Tibial artery (tissue), 4 donors: ENCODE measurements at regions not wholly inside any gene's neighbourhood (a gene's known extent, or its start where the extent isn't known, plus 50 kb on each side); places are given as distances from the start of the nearest gene placed in this dataset.

ENCODE experiments used
- DNase-seq, 2 donors: peaks; one replicate each; pipeline ENCODE4 v3.0.0-alpha.2; 2019
- H3K27ac ChIP-seq, 2 donors: fragments of 200-600 bp; sonication (generic) in 1 of 2; 1 replicate in 1 of 2; 2 replicates in 1 of 2; pipeline ENCODE4 v1.5.1; 2018 to 2019; ENCODE audit warnings: mild to moderate bottlenecking in 1 of 2
- H3K27me3 ChIP-seq, 2 donors: fragments of 200-600 bp; sonication (generic) in 1 of 2; one replicate each; pipeline versions ENCODE4 v1.5.1 to v1.6.0; 2016 to 2019
- H3K36me3 ChIP-seq, 3 donors: fragments of 200-600 bp; sonication (generic) in 2 of 3; one replicate each; pipeline ENCODE4 v1.5.1; 2016 to 2019; ENCODE audit warnings: mild to moderate bottlenecking in 2 of 3
- H3K4me1 ChIP-seq, 4 donors: fragments of 200-600 bp; sonication (generic) in 2 of 4; 1 replicate in 3 of 4; 2 replicates in 1 of 4; pipeline ENCODE4 v1.5.1; 2016 to 2019
- H3K4me3 ChIP-seq, 2 donors: fragments of 200-600 bp; sonication (generic) in 1 of 2; 1 replicate in 1 of 2; 2 replicates in 1 of 2; pipeline ENCODE4 v1.5.1; 2018 to 2019; ENCODE audit warnings: mild to moderate bottlenecking in 2 of 2
- H3K9me3 ChIP-seq, 3 donors: fragments of 200-600 bp; sonication (generic) in 1 of 3; one replicate each; pipeline ENCODE4 v1.5.1; 2016 to 2019
- CTCF ChIP-seq, 2 experiments: fragments of 200-600 bp in 1 of 2; fragments of 450-650 bp in 1 of 2; IDR thresholded peaks; one replicate each; pipeline ENCODE4 v1.5.1; 2017 to 2019; ENCODE audit warnings: antibody characterized with exemption in 2 of 2, mild to moderate bottlenecking in 1 of 2, moderate library complexity in 1 of 2
- intact Hi-C: fragments of 100-400 bp; cut with DNase I; formaldehyde crosslinking; loops from one replicate; pipeline ENCODE4 v1.15.0; 2023; ENCODE audit warnings: low total_unique reads

- TF ChIP-seq CTCF (IDR thresholded peaks at IDR 0.05): no peak
- Histone ChIP-seq H3K4me1 (no peaks in the 10 kb centered on the region), H3K27me3 (no peaks in the 10 kb centered on the region), H3K27ac (no peak overlapping the region), H3K36me3 (no peaks in the 10 kb centered on the region), H3K9me3 (no peaks in the 10 kb centered on the region), H3K4me3 (no peak overlapping the region)
- no peak for DNase-seq
- intact Hi-C loops: no loop called here
These were observed 515.0 kb upstream of the SALL1 start for GRCh38 chr16:51666074-51666473.

GRCh38 chr16:51665436-51665998, 514.4 kb upstream of the SALL1 start:
- no peak for DNase-seq
- Histone ChIP-seq H3K4me1 (no peaks in the 10 kb centered on the region), H3K36me3 (no peaks in the 10 kb centered on the region), H3K4me3 (no peak overlapping the region), H3K27ac (no peak overlapping the region), H3K9me3 (no peaks in the 10 kb centered on the region), H3K27me3 (no peaks in the 10 kb centered on the region)
- no peak for TF ChIP-seq CTCF (IDR thresholded peaks at IDR 0.05)
- intact Hi-C loops: no loop called here

- H3K4me1 ChIP-seq: no peaks in the 10 kb centered on the region
- no peaks in the 10 kb centered on the region for H3K9me3 ChIP-seq
- TF ChIP-seq CTCF (IDR thresholded peaks at IDR 0.05): no peak
- H3K36me3 ChIP-seq: no peaks in the 10 kb centered on the region
- DNase-seq: no peak
- no peaks in the 10 kb centered on the region for H3K27me3 ChIP-seq
- no peak overlapping the region for H3K4me3 ChIP-seq
- intact Hi-C loops: no loop called here
- no peak overlapping the region for H3K27ac ChIP-seq
These were observed 507.5 kb upstream of the SALL1 start for GRCh38 chr16:51658531-51658930.

DNA sequence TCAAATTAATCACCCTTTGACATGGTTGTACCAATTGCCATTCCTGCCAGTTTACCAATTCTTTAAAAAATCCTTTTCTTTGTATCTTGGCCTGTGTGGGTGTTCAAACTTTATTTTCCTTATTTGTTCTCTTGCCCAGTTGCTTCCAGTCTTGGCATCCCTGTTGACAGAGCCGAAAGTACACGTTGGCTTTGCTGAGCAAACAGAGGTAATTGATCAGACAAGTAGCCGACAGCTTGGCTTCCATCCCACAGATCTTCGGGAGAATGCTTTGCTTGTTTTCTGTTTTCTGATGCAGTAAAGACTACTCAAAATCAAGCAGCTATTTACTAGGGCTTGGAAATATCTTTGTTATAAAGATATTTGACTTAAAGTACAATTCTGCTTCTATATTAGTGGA, 506.8 kb upstream of the SALL1 start:
- intact Hi-C loops: no loop called here
- Histone ChIP-seq H3K9me3 (no peaks in the 10 kb centered on the region), H3K27me3 (no peaks in the 10 kb centered on the region), H3K4me3 (no peak overlapping the region), H3K4me1 (no peaks in the 10 kb centered on the region), H3K36me3 (no peaks in the 10 kb centered on the region), H3K27ac (no peak overlapping the region)
- no peak for DNase-seq
- TF ChIP-seq CTCF (IDR thresholded peaks at IDR 0.05): no peak

- TF ChIP-seq CTCF (IDR thresholded peaks at IDR 0.05): no peak
- Histone ChIP-seq H3K4me1 (no peaks in the 10 kb centered on the region), H3K27me3 (no peaks in the 10 kb centered on the region), H3K9me3 (no peaks in the 10 kb centered on the region), H3K27ac (no peak overlapping the region), H3K36me3 (no peaks in the 10 kb centered on the region), H3K4me3 (no peak overlapping the region)
- intact Hi-C loops: no loop called here
- DNase-seq: no peak
These were observed 504.2 kb upstream of the SALL1 start for GRCh38 chr16:51655249-51655648.

GRCh38 chr16:51651061-51651466, 500.0 kb upstream of the SALL1 start:
- no peak for DNase-seq
- H3K4me3 ChIP-seq: no peak overlapping the region

More at GRCh38 chr16:51651061-51651466, 500.0 kb upstream of the SALL1 start:
- intact Hi-C loops: no loop called here
- Histone ChIP-seq H3K4me1 (no peaks in the 10 kb centered on the region), H3K27me3 (no peaks in the 10 kb centered on the region), H3K27ac (no peak overlapping the region), H3K9me3 (peaks cover 0 to 9% (median 5%) of the 10 kb centered on the region in 3 donors), H3K36me3 (no peaks in the 10 kb centered on the region)
- no peak for TF ChIP-seq CTCF (IDR thresholded peaks at IDR 0.05)
